HTR-8/SVneo (cell line): ENCODE measurements at regions not wholly inside any gene's neighbourhood (a gene's known extent, or its start where the extent isn't known, plus 50 kb on each side); places are given as distances from the start of the nearest gene placed in this dataset.

Experiments
- DNase-seq: peaks from one replicate; pipeline ENCODE4 v3.0.0; 2011; ENCODE audit warnings: low spot score, mixed read lengths; ENCODE audit not compliant: insufficient read length
- FAIRE-seq: peaks from 2 replicates; lab custom pipeline; 2011; peaks lifted over from hg19 to GRCh38; lab: Jason Lieb, UNC

GRCh38 chr1:229759586-229759985 lies 133.5 kb downstream of the URB2 start:
- no peak for FAIRE-seq

GRCh38 chr1:229760478-229760996 lies 134.5 kb downstream of the URB2 start:
- FAIRE-seq (no peak), DNase-seq (no peak)

More at GRCh38 chr1:229759586-229759985, 133.5 kb downstream of the URB2 start:
- DNase-seq: no peak

GRCh38 chr1:229762891-229763290 lies 136.8 kb downstream of the URB2 start:
- FAIRE-seq (no peak), DNase-seq (no peak)

GRCh38 chr1:229768232-229768631 lies 142.2 kb downstream of the URB2 start:
- FAIRE-seq (no peak), DNase-seq (no peak)

- FAIRE-seq: no peak
- DNase-seq: no peak
These were observed 143.0 kb downstream of the URB2 start for GRCh38 chr1:229769006-229769405.

GRCh38 chr1:229769809-229770208 lies 143.8 kb downstream of the URB2 start:
- no peak for FAIRE-seq
- DNase-seq: no peak

- DNase-seq: no peak
- FAIRE-seq: no peak
These were observed 152.7 kb downstream of the URB2 start for GRCh38 chr1:229778794-229779193.

GRCh38 chr1:229781453-229781852 lies 155.4 kb downstream of the URB2 start:
- no peak for DNase-seq
- no peak for FAIRE-seq

- FAIRE-seq (no peak), DNase-seq (no peak)
These were observed 156.4 kb downstream of the URB2 start for GRCh38 chr1:229782469-229782868.

- DNase-seq (no peak), FAIRE-seq (no peak)
These were observed 158.8 kb downstream of the URB2 start for GRCh38 chr1:229784834-229785233.

GRCh38 chr1:229786974-229787610 lies 161.0 kb downstream of the URB2 start:
- DNase-seq (no peak), FAIRE-seq (no peak)

- FAIRE-seq (peak; percentile 98), DNase-seq (no peak)
These were observed 162.0 kb downstream of the URB2 start for GRCh38 chr1:229788004-229788403.

GRCh38 chr1:229792012-229792975 lies 166.2 kb downstream of the URB2 start:
- DNase-seq (no peak), FAIRE-seq (no peak)

GRCh38 chr1:229793488-229793887 lies 167.4 kb downstream of the URB2 start:
- FAIRE-seq (no peak), DNase-seq (no peak)

- DNase-seq: no peak
- FAIRE-seq: no peak
These were observed 172.5 kb downstream of the URB2 start for GRCh38 chr1:229798558-229798957.

- peak; percentile 31 for FAIRE-seq
- no peak for DNase-seq
These were observed 177.7 kb downstream of the URB2 start for GRCh38 chr1:229803626-229804217.

GRCh38 chr1:229808272-229808671 lies 182.2 kb downstream of the URB2 start:
- no peak for FAIRE-seq
- DNase-seq: no peak

GRCh38 chr1:229810140-229810539 lies 184.1 kb downstream of the URB2 start:
- DNase-seq: no peak
- no peak for FAIRE-seq

- FAIRE-seq (no peak), DNase-seq (no peak)
These were observed 184.9 kb downstream of the URB2 start for GRCh38 chr1:229810961-229811360.

GRCh38 chr1:229812148-229812547 lies 186.1 kb downstream of the URB2 start:
- no peak for DNase-seq
- no peak for FAIRE-seq

- DNase-seq: no peak
- no peak for FAIRE-seq
These were observed 186.6 kb downstream of the URB2 start for GRCh38 chr1:229812693-229813092.
